GM21786 (cell line): ENCODE measurements at regions not wholly inside any gene's neighbourhood (a gene's known extent, or its start where the extent isn't known, plus 50 kb on each side); places are given as distances from the start of the nearest gene placed in this dataset.
"Not testable (repeated sequence)": the region's sequence is repeated elsewhere in the genome, so short reads cannot be mapped to it uniquely, and the experiment has no call there.

Experiments used
- ATAC-seq: cut with Tn5 transposase; IDR thresholded peaks from one replicate; pipeline ENCODE4 v1.9.1; 2021; ENCODE audit not compliant: unreplicated experiment

DNA sequence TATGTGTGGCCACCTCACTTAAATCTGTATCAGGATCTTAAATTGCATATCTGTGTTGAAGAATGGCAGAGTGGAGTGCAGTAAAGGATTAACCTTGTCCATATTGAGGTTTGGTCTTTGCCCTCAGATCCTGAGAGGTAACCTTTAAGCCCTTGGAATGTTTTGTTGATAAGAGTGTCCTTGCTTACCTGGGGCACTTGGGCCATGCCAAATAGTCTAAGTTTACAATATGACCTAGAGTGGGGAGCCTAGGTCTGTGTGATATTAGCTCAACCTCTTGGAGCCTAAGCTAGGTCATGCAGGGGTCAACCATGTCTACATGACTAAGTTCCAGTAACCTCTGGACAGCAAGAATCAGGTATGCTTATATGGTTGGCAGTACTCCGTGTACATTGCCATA, 792.5 kb downstream of the DIAPH3 start:
- no peak for ATAC-seq

DNA sequence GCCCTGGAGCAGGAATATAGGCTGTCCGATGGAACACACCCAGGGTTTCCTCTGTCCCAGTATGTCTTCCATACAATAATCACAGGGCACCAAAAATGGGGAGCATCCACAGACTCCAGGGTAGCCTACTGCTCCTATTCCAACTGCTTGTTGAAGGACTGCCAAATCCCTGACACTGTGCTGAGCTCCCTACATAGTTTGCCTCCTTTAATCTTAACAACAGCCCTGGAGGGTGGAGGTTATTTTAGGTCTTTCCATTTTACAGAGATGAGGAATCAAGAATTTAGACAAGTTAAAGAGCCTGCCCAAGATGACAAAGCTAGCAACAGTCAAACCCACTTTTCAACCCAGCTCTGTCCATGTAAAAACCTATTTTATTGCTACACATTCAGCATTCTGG, 790.4 kb downstream of the DIAPH3 start:
- ATAC-seq, result no peak

DNA sequence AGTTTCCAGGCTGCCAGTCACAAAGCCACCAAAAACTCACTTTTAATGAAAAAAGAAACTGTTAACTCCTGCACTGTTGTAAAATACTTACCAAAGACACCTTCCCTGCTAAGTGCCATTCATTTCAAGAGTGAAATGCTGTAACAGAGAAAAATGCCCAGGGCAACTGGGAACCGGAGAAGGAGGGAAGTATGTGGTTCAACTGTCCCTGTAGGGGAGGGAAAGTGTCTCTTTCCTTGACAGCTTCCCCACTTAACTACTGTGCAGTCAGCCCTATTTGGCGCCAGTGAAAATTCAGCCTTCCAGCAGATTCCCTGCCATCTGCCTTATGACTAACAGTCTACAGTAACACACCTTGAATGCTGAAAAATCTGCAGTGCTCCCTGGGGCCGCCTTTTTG, 789.0 kb downstream of the DIAPH3 start:
- no peak for ATAC-seq

DNA sequence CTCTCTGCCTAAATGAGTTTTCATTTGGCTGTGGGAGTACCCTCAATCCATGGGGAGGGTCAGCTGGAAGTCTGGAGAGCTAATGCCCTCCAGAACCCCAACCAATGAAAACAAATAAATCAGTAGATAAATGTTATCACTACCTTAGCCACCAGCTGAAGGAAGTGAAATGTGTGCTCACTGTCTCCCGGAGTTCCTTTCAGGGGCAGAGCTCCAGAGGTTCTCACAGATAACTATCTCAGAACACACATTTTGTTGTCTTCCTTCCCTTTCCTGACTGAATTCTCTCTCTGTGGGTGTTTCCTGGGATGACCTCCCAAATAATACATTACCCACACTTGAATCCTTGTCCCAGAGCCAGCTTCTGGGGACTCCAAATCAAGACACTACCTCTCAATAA, 779.6 kb downstream of the DIAPH3 start:
- ATAC-seq, result no peak

DNA sequence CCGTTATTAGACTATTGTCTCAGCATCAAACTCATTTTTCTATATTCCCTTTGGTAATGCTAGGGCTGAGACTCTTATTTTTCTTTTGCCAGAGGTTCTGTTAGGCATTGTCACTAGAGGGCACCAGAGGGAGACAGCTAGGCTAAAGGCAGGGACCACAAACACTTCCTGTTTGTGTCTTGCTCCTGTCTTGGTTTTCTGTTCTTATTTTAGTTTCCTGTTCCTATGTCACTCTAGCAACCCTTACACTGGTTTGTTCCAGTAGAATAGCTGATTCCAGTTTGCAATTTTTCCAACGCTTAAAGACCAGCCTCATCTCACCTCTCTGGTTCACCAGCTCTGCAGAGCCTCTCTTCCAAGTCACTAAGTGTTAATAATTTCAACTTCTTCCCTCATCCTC, 772.0 kb downstream of the DIAPH3 start:
- peak; percentile 99 for ATAC-seq

DNA sequence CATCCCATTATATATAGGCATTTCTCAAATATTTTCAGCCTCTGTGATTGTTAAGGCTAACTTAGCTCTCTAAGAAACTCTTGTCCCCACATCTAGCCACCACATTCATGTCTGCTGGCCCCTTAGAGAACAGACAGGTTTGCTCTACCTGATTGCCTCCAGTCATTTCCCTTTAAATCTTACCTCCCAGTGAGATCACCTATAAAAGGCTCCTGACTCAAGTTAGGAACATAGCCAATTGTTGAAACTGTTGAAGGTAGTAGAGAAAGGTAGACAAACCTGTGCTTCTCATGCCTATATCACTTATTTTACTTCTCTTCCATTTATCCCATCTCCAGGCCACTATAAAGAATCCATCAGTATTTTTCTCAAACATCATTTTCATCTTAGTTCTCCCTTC, 771.4 kb downstream of the DIAPH3 start:
- ATAC-seq, result no peak

DNA sequence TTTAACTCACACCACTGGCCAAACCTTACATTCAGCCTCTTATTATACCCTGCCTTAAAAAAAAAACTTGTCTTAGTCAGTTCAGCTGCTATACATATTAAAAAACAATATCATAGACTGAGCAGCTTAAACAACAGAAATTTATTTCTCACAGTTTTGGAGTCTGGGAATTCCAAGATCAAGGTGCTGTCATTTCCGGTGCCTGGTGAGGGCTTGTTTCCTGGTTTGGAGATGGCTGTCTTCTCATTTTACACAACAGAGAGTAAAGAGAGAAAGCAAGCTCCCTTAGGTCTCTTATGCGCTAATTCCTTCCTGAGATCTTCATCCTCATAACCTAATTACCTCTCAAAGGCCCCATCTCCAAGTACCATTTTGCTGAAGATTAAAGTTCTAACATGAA, 769.2 kb downstream of the DIAPH3 start:
- ATAC-seq, result no peak

DNA sequence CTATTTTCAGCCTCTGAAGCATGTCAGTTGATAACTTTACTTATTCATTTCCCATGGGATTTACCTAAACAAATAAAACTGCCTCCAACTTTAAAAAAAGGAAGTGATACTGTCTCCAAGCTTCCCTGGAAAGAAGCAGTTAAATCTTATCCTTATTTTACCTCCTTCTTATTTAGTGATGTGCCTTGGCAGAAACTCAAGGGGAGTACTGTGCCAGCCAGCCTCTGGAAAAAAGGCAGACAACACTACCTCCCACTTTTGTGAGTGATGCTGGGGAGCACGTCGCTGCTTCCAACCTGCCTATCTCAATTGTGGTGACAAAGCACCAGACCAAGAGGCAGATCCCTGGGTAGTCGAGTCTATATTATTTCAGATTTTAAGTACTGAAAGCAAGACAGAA, 765.6 kb downstream of the DIAPH3 start:
- ATAC-seq, result no peak

DNA sequence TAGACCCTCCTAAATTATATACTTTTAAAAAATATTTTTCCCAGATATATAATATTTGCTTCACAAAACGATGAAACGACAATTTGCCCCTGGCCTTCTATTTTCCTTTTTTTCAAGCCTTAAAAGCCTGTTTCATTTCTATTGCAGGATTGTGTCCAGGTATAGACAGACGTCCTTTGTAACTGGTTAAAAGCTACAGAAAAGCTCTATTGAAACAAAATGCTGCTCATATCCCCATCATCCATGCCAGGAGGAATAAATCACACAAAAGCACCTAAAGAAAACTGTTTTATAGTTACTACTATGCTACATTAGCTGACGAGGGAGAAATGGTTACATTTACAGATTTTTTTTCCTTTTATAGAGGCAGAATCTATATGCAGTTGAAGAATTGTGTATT, 765.1 kb downstream of the DIAPH3 start:
- no peak for ATAC-seq

DNA sequence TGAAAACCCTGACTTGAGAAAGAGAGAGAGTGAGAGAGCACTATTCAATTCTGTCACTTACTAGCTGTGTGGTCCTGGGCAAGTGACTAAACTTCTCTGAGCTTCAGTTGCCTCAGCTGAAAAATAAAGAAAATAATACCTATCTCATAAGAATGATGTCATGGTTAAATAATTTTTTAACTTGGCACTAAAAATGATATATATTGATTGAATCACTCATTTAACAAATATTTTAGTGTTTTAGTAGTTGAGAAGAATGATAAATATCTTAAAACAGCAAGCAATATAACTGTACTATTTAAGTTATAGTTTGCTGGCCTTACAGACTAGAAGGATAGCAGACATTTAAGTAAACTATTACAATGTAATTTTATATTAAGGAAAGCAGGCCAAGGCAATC, 764.2 kb downstream of the DIAPH3 start:
- no peak for ATAC-seq

DNA sequence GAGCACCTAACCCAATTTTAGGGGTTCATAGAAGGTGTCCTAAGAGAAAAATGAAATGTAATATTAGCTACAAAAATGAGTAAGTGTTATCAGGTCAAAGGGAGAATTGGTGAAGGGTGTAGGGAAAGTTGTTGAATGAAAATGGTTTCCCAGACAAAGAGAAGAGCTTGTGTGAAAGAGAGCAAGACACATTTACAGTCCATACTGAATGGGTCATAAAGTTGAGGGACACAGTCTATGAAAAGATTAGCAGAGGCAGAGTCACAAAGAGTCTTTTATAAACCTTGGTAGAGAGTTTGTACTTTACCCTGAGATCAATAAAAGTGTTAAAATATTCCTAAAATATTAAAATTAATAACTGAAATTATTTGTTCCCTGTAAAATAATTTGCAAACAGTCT, 759.4 kb downstream of the DIAPH3 start:
- ATAC-seq, result no peak

DNA sequence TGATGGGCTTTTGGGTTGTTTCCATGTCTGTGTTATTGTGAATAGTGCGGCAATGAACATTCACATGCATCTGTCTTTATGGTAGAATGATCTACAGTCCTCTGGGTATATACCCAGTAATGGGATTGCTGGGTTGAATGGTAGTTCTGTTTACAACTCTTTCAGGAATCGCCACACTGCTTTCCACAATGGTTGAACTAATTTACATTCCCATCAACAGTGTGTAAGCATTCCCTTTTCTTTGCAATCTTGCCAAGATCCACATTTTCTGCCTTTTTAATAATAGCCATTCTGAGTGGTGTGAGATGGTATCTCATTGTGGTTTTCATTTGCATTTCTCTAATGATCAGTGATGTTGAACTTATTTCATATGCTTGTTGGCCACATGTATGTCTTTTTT, 756.5 kb downstream of the DIAPH3 start:
- ATAC-seq, result not testable (repeated sequence)

DNA sequence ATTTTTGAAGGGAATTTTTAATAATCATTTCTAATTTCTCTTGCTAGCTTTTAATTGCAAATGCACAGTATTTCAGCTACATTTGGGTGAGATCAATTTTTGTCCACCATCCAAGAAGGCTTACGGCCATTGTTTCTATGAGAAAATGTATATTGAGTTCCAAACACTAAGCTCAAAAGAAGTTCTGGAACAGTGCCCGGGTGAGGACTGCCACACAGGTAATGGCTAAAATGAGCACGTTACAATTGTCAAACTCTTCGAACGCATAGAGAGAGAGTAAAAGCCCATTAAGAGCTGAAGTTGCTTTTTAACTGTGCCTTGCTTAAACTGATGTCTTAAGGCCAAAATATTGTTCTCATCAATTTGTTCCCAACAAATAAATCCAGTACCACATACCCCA, 755.0 kb downstream of the DIAPH3 start:
- ATAC-seq, result no peak

DNA sequence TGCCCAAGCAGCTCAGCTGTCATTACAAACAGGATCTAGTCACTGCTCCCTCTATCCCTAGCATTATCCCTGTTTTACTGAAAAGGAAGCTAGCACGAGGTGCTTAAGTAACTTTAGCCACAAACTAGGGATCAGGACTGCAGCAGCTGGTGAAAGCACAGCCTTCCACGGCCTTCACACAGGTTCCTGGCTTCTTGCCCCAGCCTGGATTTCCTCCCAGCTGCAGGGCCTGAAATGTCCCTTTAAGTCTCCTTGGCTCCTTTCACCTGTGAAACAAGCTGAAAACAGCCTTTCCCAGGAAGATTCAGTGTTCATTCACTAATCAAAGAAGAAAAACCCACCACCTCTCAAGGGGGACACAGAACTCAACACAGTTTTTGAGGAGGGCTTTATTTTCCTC, 754.5 kb downstream of the DIAPH3 start:
- no peak for ATAC-seq

DNA sequence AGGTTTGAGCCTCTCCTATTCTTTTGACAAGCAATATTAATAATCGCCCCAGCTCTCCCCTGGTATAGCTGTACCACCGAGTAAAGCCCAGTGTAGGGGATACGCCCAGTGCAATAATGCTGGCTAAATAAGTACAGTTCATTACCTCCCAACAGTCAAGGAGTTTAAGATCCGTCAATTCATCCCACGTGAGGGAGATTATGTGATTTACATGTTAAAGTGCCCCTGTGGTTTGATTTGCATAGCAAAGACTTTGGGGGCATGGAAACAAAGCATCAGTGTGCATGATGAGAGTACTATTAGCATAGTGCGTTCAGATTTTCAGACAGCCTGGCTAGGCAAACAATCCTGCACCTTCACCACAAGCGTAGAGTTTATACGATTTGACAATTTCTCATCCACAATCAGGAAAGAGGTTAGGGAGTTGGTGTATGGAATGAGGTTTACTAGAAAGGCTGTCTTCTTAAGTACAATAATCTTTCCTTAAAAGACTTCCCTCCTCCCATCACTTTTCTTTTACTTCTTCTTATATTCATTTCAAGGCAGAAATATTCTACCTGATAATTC, 754.0 kb downstream of the DIAPH3 start:
- ATAC-seq, result no peak

DNA sequence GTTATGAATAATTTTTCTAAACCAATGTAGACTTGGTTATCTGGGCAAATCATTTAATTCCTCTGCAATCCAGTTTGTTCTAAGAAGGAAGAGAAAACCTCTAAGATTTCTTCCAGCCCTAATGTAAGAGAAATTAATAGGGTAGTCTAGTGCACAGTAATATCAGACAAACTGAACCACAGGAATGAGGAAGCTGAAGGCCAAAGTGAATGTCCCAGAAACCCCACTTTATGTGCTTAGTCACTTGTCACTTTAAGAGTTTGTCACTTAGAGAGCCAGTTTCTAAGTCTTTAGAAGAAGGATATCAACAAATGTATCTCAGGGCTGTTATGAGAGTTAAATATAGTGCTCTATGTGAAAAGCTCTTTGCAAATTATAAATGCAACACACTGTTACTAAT, 750.6 kb downstream of the DIAPH3 start:
- ATAC-seq, result peak; percentile 95

DNA sequence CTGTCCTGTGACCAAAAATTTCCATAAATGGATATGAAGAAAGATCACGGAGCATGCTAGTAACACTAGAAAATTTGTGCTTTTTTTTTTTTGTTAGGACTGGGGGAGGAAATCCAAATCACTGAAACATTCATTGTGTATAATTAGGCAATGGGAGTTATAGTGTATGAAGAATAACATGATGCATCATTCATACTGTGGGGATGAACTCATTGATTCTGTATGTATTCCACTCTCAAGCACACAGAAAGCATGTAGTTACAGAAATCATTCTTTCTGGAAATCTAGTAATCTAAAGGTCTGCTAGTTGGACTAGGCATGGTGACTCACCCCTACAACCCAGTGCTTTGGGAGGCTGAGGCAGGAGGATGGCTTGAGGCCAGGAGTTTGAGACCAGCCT, 749.7 kb downstream of the DIAPH3 start:
- no peak for ATAC-seq

DNA sequence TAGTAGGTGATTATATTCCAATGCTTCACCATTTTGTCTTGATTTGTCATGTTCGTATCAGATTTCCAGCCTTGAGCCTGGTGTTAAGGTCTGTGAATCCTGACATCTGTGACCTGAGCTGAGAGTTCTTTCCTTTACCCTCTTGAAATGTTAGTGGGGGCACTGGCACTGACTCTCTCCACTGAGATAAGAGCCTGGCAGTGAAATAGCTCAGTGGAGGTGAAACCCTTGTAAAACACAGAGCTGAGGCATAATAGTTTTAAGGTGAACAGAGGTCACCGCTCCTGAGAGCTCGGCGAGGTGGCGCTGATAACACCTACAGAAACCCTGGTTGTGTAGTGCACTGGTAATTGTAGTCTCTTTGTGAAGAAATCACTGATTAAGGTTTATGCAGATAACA, 748.2 kb downstream of the DIAPH3 start:
- no peak for ATAC-seq

DNA sequence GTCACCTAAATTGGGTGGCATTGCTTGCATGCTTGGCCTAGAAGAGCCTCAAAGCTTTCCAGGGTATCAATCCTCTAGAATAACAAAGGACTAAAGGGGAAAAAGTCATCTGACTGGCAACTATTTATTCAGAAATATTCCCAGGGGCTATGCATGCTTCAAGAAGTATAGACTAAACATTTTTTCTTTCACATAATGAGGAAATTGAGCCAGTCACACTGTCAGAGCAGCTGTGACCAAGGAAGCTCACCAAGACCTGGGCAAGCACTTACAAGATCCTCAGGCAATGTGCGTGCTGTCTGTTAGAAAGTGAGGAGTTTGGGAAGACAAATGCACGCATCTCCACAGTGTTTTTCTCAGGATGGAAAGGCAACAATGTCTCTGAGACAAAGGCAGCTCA, 747.2 kb downstream of the DIAPH3 start:
- ATAC-seq, result no peak

DNA sequence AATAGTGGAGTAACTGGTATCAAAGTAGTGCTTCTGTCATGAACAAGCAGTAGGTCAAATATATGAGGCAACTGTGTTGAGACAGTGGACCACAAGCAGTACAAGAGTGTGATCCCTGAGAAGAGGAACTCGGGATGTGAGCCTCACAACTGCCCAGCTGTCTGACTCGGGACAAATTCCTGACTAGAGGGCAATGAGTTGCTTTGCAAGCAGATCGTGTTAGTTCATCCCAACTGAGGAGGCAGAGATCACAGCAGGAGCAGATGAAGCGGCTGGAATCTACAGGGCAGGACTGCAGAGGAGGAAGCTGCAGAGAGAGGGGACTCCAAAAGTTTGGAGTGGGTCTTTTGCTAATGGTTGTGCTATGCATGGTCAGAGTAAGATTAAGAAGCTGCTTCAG, 741.1 kb downstream of the DIAPH3 start:
- no peak for ATAC-seq

DNA sequence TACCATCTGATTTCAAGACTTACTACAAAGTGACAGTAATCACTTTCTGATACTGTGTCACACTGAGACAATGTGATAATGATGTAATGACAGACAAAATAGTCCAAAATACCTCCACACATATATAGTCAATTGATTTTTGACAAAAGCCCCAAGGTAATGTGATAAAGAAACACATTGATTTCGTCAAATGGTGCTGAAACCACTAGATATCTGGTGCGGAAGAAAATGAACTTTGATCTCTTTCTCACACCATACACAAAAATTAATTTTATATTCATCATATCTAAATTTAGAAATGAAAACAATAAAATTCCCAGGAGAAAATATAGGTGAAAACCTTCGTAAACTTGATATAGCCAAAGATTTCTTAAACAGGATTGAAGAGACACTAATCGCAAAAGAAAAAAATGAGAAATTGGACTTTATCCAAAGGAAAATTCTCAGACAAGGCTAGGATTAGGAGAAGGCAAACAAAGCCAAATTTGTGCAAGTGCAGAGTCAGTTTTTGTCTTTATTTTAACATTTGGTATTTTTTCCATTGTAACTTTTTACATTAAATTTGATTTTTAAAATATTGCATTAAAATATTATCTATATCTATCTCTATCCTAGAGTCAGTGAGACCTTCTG, 739.9 kb downstream of the DIAPH3 start:
- ATAC-seq, result no peak

DNA sequence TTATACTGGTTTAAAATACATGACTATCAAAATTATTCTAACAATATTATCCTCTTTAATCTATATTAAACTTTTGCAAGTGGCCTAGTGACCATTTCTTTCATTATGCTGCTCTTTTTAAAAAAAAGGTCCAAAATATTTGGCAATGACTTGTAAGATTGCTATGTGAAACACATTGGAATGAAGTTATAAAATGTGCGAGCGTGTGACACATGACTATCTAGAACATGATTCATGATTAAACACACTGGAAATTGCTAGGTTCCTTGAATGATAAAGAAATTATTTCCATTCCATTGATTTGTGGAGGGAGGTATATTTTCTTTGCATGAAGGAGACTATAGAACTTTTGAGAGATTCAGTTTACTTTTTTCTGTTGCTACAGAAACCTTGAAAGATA, 739.1 kb downstream of the DIAPH3 start:
- ATAC-seq, result no peak

DNA sequence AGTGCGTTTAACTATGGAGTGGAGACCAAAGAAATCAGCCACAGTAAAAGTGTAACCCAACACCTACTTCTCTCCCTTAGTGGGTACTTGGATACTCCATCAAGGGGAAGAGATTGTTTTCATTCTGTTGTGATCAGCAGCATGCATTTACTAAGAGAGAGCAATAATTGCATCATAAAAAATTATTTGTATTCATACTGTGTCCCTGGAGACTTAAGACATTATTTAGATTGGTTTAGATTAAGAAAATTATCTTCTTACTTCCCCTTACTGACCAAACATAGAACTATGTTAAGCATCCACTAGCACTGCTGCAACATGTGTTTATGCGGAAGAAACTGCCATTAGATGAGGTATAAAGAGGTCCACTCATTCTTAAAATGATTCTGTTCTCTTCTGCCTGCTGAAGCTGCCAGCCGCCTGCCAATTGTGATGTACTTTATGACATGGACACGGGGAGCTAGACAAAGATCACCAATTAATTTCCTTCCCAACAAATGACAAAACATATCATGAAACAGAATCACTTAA, 738.5 kb downstream of the DIAPH3 start:
- no peak for ATAC-seq
